ENCODE measurements at regions not wholly inside any gene's neighbourhood (a gene's known extent, or its start where the extent isn't known, plus 50 kb on each side); places are given as distances from the start of the nearest gene placed in this dataset.

DNA sequence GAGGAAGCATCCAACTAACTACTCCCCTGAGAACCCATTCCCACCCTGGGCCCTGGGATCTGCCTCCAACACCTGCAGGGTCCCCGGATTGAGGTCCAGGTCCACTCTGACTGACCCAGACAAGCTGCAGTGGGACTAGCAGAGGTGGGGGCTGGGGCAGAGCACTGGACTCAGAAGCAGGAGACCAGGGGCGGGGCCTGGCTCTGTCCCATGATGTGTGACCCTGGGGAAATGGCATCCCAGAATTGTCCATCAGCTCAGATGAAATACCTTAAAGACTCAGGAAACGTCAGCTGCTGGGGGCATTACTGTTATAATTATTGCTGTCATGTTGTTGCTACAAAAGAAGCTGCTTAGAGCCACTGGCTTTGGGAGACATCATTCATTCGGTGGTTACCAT is 202.4 kb downstream of the C9orf50 start:
- Histone ChIP-seq H3K4me2 (ENCODE audit: extremely low read depth, insufficient read depth, low read length) (no peak overlapping the region), H3K9ac (ENCODE audit: insufficient read depth, low read length) (no peak overlapping the region), H3K36me3 (ENCODE audit: control insufficient read depth, insufficient read depth, low read length) (no peaks in the 10 kb centered on the region), H3K27me3 (ENCODE audit: control insufficient read depth, insufficient read depth, low read length) (peaks cover 2% of the 10 kb centered on the region), H3K4me3 (replicated peaks in 1 of 4; ENCODE audit: control extremely low read depth in 1 of 4, insufficient read depth in 1 of 4, low read depth in 3 of 4, low read length in 4 of 4) (no peak overlapping the region), H3K4me1 (ENCODE audit: control insufficient read depth, extremely low read depth, insufficient read depth, low read length) (peaks cover 9% of the 10 kb centered on the region), H3K27ac (ENCODE audit: insufficient read depth, low read length) (no peak overlapping the region), H3K79me2 (ENCODE audit: control insufficient read depth, insufficient read depth, low read length) (no peaks in the 10 kb centered on the region), H4K20me1 (ENCODE audit: control insufficient read depth, extremely low read depth, insufficient read depth, low read length) (no peaks in the 10 kb centered on the region), H3K9me3 (ENCODE audit: control insufficient read depth, insufficient read depth, low read depth, low read length) (no peaks in the 10 kb centered on the region), H2AFZ (ENCODE audit: low read length) (no peak overlapping the region)
- DNase-seq (ENCODE audit: low read depth in 2 of 2): no peak
- TF ChIP-seq EZH2 (IDR thresholded peaks at IDR 0.05; ENCODE audit: low read length, missing control alignments): no peak
- TF ChIP-seq, protein P1, sequence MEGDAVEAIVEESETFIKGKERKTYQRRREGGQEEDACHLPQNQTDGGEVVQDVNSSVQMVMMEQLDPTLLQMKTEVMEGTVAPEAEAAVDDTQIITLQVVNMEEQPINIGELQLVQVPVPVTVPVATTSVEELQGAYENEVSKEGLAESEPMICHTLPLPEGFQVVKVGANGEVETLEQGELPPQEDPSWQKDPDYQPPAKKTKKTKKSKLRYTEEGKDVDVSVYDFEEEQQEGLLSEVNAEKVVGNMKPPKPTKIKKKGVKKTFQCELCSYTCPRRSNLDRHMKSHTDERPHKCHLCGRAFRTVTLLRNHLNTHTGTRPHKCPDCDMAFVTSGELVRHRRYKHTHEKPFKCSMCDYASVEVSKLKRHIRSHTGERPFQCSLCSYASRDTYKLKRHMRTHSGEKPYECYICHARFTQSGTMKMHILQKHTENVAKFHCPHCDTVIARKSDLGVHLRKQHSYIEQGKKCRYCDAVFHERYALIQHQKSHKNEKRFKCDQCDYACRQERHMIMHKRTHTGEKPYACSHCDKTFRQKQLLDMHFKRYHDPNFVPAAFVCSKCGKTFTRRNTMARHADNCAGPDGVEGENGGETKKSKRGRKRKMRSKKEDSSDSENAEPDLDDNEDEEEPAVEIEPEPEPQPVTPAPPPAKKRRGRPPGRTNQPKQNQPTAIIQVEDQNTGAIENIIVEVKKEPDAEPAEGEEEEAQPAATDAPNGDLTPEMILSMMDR (conservative IDR thresholded peaks at IDR 0.05 in 1 of 2, IDR thresholded peaks at IDR 0.05 in 1 of 2; ENCODE audit: low read depth in 1 of 2, low read length in 2 of 2): no peak

DNA sequence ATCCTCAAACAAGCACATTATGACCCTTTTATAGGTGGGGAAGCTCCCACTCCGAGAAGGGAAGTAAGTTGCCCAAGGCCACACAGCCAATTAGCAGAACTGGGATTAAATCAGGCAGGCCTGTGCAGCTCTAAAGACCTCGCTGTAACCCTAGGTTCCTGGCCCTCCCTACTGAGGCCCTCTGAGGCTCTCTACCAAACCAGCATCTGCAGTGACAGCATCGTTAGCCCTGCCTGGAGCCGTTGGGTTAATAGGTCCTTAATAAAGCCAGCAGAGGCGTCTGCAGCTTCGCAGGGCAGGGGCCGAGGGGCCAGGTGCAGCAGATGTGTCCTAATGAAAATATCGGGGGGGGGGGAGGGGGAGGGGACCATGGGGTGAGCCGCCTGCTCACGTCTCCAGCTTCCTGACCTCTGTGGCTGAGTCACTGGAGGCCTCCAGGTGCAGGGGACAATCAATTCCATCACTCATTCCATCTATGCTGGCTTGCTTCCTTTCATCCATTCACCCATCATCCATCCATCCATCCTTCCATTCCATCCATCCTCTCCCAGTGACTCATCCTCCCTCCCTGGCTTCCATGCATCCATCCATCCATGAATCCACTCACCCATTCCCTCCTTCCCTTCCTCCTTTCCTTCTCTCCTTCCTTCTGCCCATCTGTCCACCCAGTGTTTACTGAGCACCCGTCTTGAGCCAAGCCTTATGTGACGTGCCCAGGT is 203.9 kb downstream of the C9orf50 start:
- Histone ChIP-seq H3K36me3 (ENCODE audit: control insufficient read depth, insufficient read depth, low read length) (no peaks in the 10 kb centered on the region), H3K27me3 (ENCODE audit: control insufficient read depth, insufficient read depth, low read length) (peaks cover 2% of the 10 kb centered on the region), H4K20me1 (ENCODE audit: control insufficient read depth, extremely low read depth, insufficient read depth, low read length) (no peaks in the 10 kb centered on the region), H2AFZ (ENCODE audit: low read length) (no peak overlapping the region), H3K9ac (ENCODE audit: insufficient read depth, low read length) (no peak overlapping the region), H3K27ac (ENCODE audit: insufficient read depth, low read length) (no peak overlapping the region), H3K4me2 (ENCODE audit: extremely low read depth, insufficient read depth, low read length) (no peak overlapping the region), H3K4me3 (replicated peaks in 1 of 4; ENCODE audit: control extremely low read depth in 1 of 4, insufficient read depth in 1 of 4, low read depth in 3 of 4, low read length in 4 of 4) (no peak overlapping the region), H3K9me3 (ENCODE audit: control insufficient read depth, insufficient read depth, low read depth, low read length) (no peaks in the 10 kb centered on the region), H3K79me2 (ENCODE audit: control insufficient read depth, insufficient read depth, low read length) (no peaks in the 10 kb centered on the region), H3K4me1 (ENCODE audit: control insufficient read depth, extremely low read depth, insufficient read depth, low read length) (peaks cover 17% of the 10 kb centered on the region)
- peak in 1 of 2 donors; percentile 55 for DNase-seq (ENCODE audit: low read depth in 2 of 2)
- TF ChIP-seq, protein P1 (conservative IDR thresholded peaks at IDR 0.05 in 1 of 2, IDR thresholded peaks at IDR 0.05 in 1 of 2; ENCODE audit: low read depth in 1 of 2, low read length in 2 of 2): no peak
- TF ChIP-seq EZH2 (IDR thresholded peaks at IDR 0.05; ENCODE audit: low read length, missing control alignments): no peak

DNA sequence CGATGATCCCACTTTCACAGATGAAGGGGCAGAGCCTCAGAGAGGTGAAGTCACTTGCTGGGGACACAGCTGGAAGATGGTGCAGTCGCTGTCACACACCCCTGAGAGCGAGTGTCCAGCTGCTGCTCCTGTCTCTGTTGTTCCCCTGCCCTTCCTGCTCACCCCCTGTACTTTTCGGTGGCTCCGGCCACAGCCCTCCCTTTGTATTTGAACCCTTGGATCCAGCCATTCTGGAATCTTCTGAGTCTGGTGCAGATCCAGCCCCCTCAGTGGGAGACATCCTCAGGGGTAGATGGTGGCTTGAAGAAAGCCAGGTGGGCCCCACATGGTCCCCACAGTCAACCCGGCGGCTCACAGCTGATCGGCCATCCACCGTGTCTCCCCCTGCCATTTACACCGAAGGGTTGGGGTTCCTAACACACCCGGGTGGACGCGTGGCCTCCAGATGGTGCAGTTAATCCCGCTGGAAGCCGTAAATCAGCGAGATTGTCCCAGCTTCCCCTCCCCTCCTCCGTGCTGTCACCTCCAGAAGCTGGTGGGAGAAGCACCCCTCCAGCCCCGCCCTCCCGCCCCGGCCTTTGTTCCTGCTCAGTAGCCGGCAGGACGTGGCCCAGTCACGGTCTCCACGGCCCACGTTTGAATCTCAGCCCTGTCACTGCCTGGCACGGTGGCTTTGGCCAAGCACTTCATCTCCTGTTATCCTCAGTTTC is 204.8 kb downstream of the C9orf50 start:
- H3K27me3 ChIP-seq (ENCODE audit: control insufficient read depth, insufficient read depth, low read length): peaks cover 2% of the 10 kb centered on the region
- TF ChIP-seq, protein P1 (conservative IDR thresholded peaks at IDR 0.05 in 1 of 2, IDR thresholded peaks at IDR 0.05 in 1 of 2; ENCODE audit: low read depth in 1 of 2, low read length in 2 of 2): no peak
- TF ChIP-seq EZH2 (IDR thresholded peaks at IDR 0.05; ENCODE audit: low read length, missing control alignments): no peak
- H3K9ac ChIP-seq (ENCODE audit: insufficient read depth, low read length): no peak overlapping the region
- H3K27ac ChIP-seq (ENCODE audit: insufficient read depth, low read length): no peak overlapping the region
- peaks cover 17% of the 10 kb centered on the region for H3K4me1 ChIP-seq (ENCODE audit: control insufficient read depth, extremely low read depth, insufficient read depth, low read length)
- H3K4me2 ChIP-seq (ENCODE audit: extremely low read depth, insufficient read depth, low read length): no peak overlapping the region
- no peak overlapping the region for H2AFZ ChIP-seq (ENCODE audit: low read length)
- no peaks in the 10 kb centered on the region for H4K20me1 ChIP-seq (ENCODE audit: control insufficient read depth, extremely low read depth, insufficient read depth, low read length)
- no peaks in the 10 kb centered on the region for H3K36me3 ChIP-seq (ENCODE audit: control insufficient read depth, insufficient read depth, low read length)
- H3K79me2 ChIP-seq (ENCODE audit: control insufficient read depth, insufficient read depth, low read length): no peaks in the 10 kb centered on the region
- DNase-seq (ENCODE audit: low read depth in 2 of 2): no peak
- no peak overlapping the region for H3K4me3 ChIP-seq (replicated peaks in 1 of 4; ENCODE audit: control extremely low read depth in 1 of 4, insufficient read depth in 1 of 4, low read depth in 3 of 4, low read length in 4 of 4)
- H3K9me3 ChIP-seq (ENCODE audit: control insufficient read depth, insufficient read depth, low read depth, low read length): no peaks in the 10 kb centered on the region

Measured in fibroblast of lung (primary cell).